ENCODE measurements at regions not wholly inside any gene's neighbourhood (a gene's known extent, or its start where the extent isn't known, plus 50 kb on each side); places are given as distances from the start of the nearest gene placed in this dataset.
A peak's percentile ranks its signal among the peaks of the same experiment; 100 is the strongest.

- Histone ChIP-seq H3K9me3 (no peaks in the 10 kb centered on the region), H3K4me3 (no peak overlapping the region), H3K27ac (no peak overlapping the region), H3K36me3 (no peaks in the 10 kb centered on the region), H3K27me3 (no peaks in the 10 kb centered on the region), H3K4me1 (no peaks in the 10 kb centered on the region)
- no peak for DNase-seq
- 77 to 79% methylated on average over 8 to 12 of the region's 12 CpGs for WGBS, 2 donors (ENCODE audit: low coverage in 1 of 2)
- TF ChIP-seq CTCF (IDR thresholded peaks at IDR 0.05) (no peak), POLR2A (IDR thresholded peaks at IDR 0.05) (no peak), POLR2AphosphoS5 (IDR thresholded peaks at IDR 0.05) (no peak)
- intact Hi-C loops (cut with DNase I; ENCODE audit: low total_unique reads) (no loop called here), in situ Hi-C loops (cut with MboI; ENCODE audit: low pct_ligation_motif_present in 1 of 4, low pct_unique_long_range_greater_than_20kb in 1 of 4, low sequenced_read_pairs in 3 of 4) (no loop called here)
Observed at GRCh38 chr2:236867441-236868260, 218.0 kb upstream of the COPS8 start.

- intact Hi-C loops (cut with DNase I; ENCODE audit: low total_unique reads) (no loop called here), in situ Hi-C loops (cut with MboI; ENCODE audit: low pct_ligation_motif_present in 1 of 4, low pct_unique_long_range_greater_than_20kb in 1 of 4, low sequenced_read_pairs in 3 of 4) (no loop called here)
- peak overlapping the region in 2 of 4 donors; percentile 49 to 58 for H3K27ac ChIP-seq
- TF ChIP-seq POLR2A (IDR thresholded peaks at IDR 0.05), result no peak
- TF ChIP-seq EP300 (IDR thresholded peaks at IDR 0.05; ENCODE audit: low read depth), result no peak
- TF ChIP-seq CTCF (IDR thresholded peaks at IDR 0.05), result no peak
- TF ChIP-seq POLR2AphosphoS5 (IDR thresholded peaks at IDR 0.05), result no peak
- no peaks in the 10 kb centered on the region for H3K4me1 ChIP-seq
- no peak overlapping the region for H3K4me3 ChIP-seq
- H3K27me3 ChIP-seq, result no peaks in the 10 kb centered on the region
- H3K9me3 ChIP-seq, result no peaks in the 10 kb centered on the region
- WGBS, 2 donors (ENCODE audit: low coverage in 1 of 2), result 42 to 57% methylated on average over 4 of the region's 4 CpGs
- no peak for DNase-seq
- H3K36me3 ChIP-seq, result no peaks in the 10 kb centered on the region
Observed at GRCh38 chr2:236870370-236870769, 215.3 kb upstream of the COPS8 start.

GRCh38 chr2:236871500-236872001, 214.1 kb upstream of the COPS8 start:
- 50 to 74% methylated on average over 2 to 6 of the region's 6 CpGs for WGBS, 2 donors (ENCODE audit: low coverage in 1 of 2)
- Histone ChIP-seq H3K4me1 (no peaks in the 10 kb centered on the region), H3K9me3 (no peaks in the 10 kb centered on the region), H3K36me3 (no peaks in the 10 kb centered on the region), H3K27ac (peak overlapping the region; percentile 53 to 58 (median 56)), H3K27me3 (no peaks in the 10 kb centered on the region), H3K4me3 (no peak overlapping the region)
- DNase-seq, result peak; percentile 52
- intact Hi-C loops (cut with DNase I; ENCODE audit: low total_unique reads) (no loop called here), in situ Hi-C loops (cut with MboI; ENCODE audit: low pct_ligation_motif_present in 1 of 4, low pct_unique_long_range_greater_than_20kb in 1 of 4, low sequenced_read_pairs in 3 of 4) (no loop called here)
- TF ChIP-seq EP300 (IDR thresholded peaks at IDR 0.05; ENCODE audit: low read depth) (peak; percentile 42), POLR2A (IDR thresholded peaks at IDR 0.05) (no peak), CTCF (IDR thresholded peaks at IDR 0.05) (no peak), POLR2AphosphoS5 (IDR thresholded peaks at IDR 0.05) (peak in 2 of 3 donors; percentile 61 to 72)

- intact Hi-C loops (cut with DNase I; ENCODE audit: low total_unique reads), result no loop called here
- 68 to 82% methylated on average over 3 to 4 of the region's 4 CpGs for WGBS, 2 donors (ENCODE audit: low coverage in 1 of 2)
- DNase-seq, result no peak
Observed at GRCh38 chr2:236872015-236872414, 213.7 kb upstream of the COPS8 start.

More at GRCh38 chr2:236872015-236872414, 213.7 kb upstream of the COPS8 start:
- H3K9me3 ChIP-seq, result no peaks in the 10 kb centered on the region
- H3K4me3 ChIP-seq, result no peak overlapping the region
- H3K27me3 ChIP-seq, result no peaks in the 10 kb centered on the region
- in situ Hi-C loops (cut with MboI; ENCODE audit: low pct_ligation_motif_present in 1 of 4, low pct_unique_long_range_greater_than_20kb in 1 of 4, low sequenced_read_pairs in 3 of 4), result no loop called here
- no peaks in the 10 kb centered on the region for H3K4me1 ChIP-seq
- no peaks in the 10 kb centered on the region for H3K36me3 ChIP-seq
- TF ChIP-seq POLR2A (IDR thresholded peaks at IDR 0.05) (no peak), POLR2AphosphoS5 (IDR thresholded peaks at IDR 0.05) (no peak), EP300 (IDR thresholded peaks at IDR 0.05; ENCODE audit: low read depth) (no peak), CTCF (IDR thresholded peaks at IDR 0.05) (no peak)
- H3K27ac ChIP-seq, result peak overlapping the region; percentile 53 to 58 (median 56)
